Thymus (tissue), 11 donors: ENCODE measurements at regions not wholly inside any gene's neighbourhood (a gene's known extent, or its start where the extent isn't known, plus 50 kb on each side); places are given as distances from the start of the nearest gene placed in this dataset.
"Not testable (repeated sequence)": the region's sequence is repeated elsewhere in the genome, so short reads cannot be mapped to it uniquely, and the experiment has no call there.

Source experiments
- DNase-seq, 9 donors: peaks; one replicate each; pipeline ENCODE4 v3.0.0-alpha.2; 2013; ENCODE audit warnings: low spot score in 9 of 9, low read depth in 6 of 9, missing footprints in 1 of 9
- H3K27ac ChIP-seq, 2 donors: one replicate each; pipeline ENCODE4 v1.5.1; 2013; ENCODE audit warnings: control low read depth in 1 of 2, low read depth in 1 of 2, low read length in 1 of 2, mild to moderate bottlenecking in 1 of 2, moderate library complexity in 1 of 2
- H3K27me3 ChIP-seq, 2 donors: one replicate each; pipeline ENCODE4 v1.5.1; 2013; ENCODE audit warnings: low read length in 1 of 2; ENCODE audit not compliant: control insufficient read depth in 2 of 2, insufficient read depth in 1 of 2
- H3K36me3 ChIP-seq, 2 donors: one replicate each; pipeline ENCODE4 v1.5.1; 2013; ENCODE audit warnings: low read length in 1 of 2, mild to moderate bottlenecking in 1 of 2, moderate library complexity in 1 of 2; ENCODE audit not compliant: control insufficient read depth in 2 of 2, insufficient read depth in 2 of 2
- H3K4me1 ChIP-seq, 2 donors: one replicate each; pipeline ENCODE4 v1.5.1; 2013; ENCODE audit warnings: low read length in 2 of 2; ENCODE audit not compliant: control insufficient read depth in 2 of 2, insufficient read depth in 2 of 2
- H3K4me3 ChIP-seq, 2 donors: one replicate each; pipeline ENCODE4 v1.5.1; 2013; ENCODE audit warnings: low read length in 2 of 2, control low read depth in 1 of 2, mild to moderate bottlenecking in 1 of 2
- H3K9me3 ChIP-seq, 2 donors: one replicate each; pipeline ENCODE4 v1.5.1; 2013; ENCODE audit warnings: low read length in 1 of 2, mild to moderate bottlenecking in 1 of 2; ENCODE audit not compliant: control insufficient read depth in 2 of 2, insufficient read depth in 1 of 2
- WGBS: extraction: QIAGEN DNeasy Blood & Tissue Kit; methylation state at CpG from one replicate; pipeline ENCODE4 v1.1.7; 2013; 5-methylcytosine and 5-hydroxymethylcytosine counted together
- donor health status: healthy.

DNA sequence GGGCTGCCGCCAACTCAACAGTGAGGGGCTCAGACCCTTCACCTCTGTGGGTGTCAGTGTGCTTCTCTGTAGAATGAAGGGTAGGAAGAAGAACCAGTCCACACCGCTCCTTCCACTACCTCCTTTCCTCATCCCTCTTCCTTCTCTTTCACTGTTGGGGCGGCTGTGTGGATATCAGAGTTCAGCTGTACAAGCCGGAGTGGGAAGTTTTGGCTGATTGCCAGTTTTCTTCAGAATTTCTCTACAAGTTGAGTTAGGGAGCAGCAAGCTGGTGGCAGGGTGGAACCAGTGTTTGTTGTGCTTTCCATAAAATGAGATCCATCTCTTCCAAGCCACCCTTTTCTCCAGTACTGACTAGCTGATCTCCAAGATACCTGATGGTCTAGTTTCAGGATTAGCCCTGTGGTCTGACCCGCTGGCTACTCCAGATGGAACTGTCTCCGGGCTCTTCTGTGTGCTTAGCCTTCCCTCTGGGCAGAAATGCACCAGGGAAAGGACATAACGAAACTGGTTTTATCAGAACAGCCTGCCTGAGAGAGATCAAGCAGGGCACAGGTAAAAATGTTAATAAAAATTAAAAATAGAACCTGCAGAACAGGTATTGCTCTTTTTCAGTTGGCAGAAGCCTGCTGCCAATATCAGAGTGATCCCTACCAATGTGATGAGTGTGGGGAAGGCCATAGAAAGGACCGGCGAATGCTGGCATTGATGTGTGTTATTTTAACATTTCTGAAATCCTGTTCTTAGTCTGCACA lies 169.9 kb upstream of the TSC22D2 start:
- no peaks in the 10 kb centered on the region for H3K36me3 ChIP-seq

DNA sequence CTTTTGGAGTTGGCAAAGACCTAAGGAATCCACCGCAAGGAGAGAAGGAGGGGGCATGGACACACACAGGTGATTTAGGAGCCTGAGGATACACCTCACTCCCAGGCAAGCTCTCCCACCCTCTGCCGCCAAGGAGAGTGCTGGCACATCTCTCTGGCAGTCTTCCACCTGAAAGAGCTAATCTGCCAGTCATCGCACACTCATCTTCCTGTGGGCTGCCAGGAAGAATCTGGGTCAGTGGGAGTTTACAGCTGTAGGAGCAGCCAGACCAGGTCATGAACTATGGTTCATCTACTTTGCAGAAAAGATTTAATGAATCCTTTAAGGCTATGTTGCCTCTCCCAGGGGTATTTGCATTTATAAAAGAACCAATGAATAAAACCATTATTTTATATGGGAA lies 170.6 kb upstream of the TSC22D2 start:
- H3K27ac ChIP-seq, result no peak overlapping the region
- no peaks in the 10 kb centered on the region for H3K36me3 ChIP-seq
- H3K9me3 ChIP-seq, result no peaks in the 10 kb centered on the region
- WGBS, result 74% methylated on average over 3 of the region's 3 CpGs
- H3K4me1 ChIP-seq, result no peaks in the 10 kb centered on the region
- no peak for DNase-seq
- H3K27me3 ChIP-seq, result no peaks in the 10 kb centered on the region
- H3K4me3 ChIP-seq, result no peak overlapping the region

More for the DNA sequence above, 169.9 kb upstream of the TSC22D2 start:
- Histone ChIP-seq H3K27ac (no peak overlapping the region), H3K9me3 (no peaks in the 10 kb centered on the region), H3K27me3 (no peaks in the 10 kb centered on the region), H3K4me3 (no peak overlapping the region), H3K4me1 (no peaks in the 10 kb centered on the region)
- WGBS, result 95% methylated on average over 9 of the region's 9 CpGs
- DNase-seq, result no peak

DNA sequence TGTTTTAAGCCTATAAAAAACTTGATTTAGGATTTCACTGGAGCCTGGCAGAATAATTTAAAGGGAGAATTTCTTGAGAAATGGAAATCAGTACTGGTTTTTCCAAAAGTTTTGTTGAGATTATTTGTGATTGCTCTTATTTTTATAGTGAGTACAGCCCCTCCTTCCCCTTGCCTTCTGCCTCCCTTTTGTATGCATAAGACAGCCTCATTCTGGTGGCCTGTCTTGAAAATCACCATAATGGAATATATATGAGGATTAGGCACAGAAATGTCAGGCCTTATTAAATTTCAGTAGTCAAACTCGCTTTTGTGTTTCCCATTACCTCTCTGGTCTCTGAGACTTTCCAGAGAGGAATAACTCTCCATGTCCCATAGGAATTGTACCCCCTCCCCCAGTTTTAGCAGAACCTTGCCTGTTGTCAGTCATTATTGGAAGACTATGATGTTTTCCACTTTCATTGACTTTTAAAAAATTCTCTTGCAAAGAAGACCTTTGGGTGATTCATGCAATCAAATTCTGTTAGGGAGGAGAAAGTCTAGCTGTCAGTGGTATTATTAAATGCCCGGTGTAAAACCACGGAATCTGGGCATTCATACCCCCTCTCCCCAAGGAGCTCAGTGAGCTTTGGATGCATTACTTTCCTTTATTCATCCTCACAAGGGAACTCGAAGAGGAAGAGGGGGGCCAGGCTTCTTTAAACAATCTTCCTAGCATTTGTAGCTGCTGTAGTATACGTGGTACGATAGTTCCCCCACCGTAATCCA lies 171.6 kb upstream of the TSC22D2 start:
- Histone ChIP-seq H3K9me3 (no peaks in the 10 kb centered on the region), H3K27me3 (no peaks in the 10 kb centered on the region), H3K4me1 (no peaks in the 10 kb centered on the region), H3K36me3 (no peaks in the 10 kb centered on the region), H3K4me3 (no peak overlapping the region), H3K27ac (no peak overlapping the region)
- 62% methylated on average over 7 of the region's 7 CpGs for WGBS
- DNase-seq, result no peak

DNA sequence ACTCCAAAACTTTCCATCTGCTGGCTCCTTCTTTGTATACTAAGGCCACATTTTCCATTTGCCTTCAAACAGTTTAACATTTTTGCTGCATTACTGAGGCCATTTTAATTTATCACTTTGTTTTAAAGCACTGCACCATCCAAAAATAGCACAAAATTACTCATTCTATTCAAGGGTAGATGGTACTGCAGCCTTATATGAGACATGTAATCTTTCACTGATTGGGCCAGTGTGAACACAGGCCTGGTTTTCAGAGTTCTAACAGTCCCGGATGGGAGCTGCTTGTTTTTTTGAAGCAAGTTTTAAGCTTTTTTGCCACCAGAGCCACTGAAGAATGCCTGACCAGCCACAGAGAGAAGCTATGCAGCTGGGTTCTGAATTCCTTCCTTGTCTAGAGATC lies 172.3 kb upstream of the TSC22D2 start:
- DNase-seq, result no peak
- no peaks in the 10 kb centered on the region for H3K27me3 ChIP-seq
- H3K4me1 ChIP-seq, result no peaks in the 10 kb centered on the region
- WGBS, result 97% methylated on average over 1 of the region's 1 CpG
- no peaks in the 10 kb centered on the region for H3K36me3 ChIP-seq
- no peaks in the 10 kb centered on the region for H3K9me3 ChIP-seq
- no peak overlapping the region for H3K4me3 ChIP-seq
- no peak overlapping the region for H3K27ac ChIP-seq

DNA sequence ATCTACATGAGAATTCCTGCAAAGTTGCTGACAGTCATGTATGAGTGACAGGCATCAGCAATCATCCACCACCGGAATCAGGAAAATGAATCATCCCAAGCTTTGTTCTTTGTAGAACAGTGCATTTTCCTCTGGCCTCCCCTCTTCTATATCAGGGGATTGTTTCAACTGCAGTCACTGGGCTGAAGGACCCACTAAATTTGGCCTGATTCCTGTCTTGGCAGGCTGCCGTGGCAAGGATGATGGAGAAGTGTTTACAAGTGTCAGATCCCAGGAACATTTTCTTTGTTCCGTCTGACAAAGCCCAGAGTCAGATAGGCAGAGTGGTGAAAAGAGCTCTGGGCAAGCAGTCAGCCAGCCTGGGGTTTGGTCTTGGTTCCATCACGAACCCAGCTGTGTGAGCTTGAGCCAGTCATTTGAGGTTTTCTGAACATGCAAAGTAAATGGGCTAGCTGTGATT lies 175.1 kb upstream of the TSC22D2 start:
- 94% methylated on average over 4 of the region's 4 CpGs for WGBS
- H3K27ac ChIP-seq, result no peak overlapping the region
- no peaks in the 10 kb centered on the region for H3K36me3 ChIP-seq
- no peaks in the 10 kb centered on the region for H3K9me3 ChIP-seq
- H3K4me3 ChIP-seq, result no peak overlapping the region
- no peak for DNase-seq
- no peaks in the 10 kb centered on the region for H3K4me1 ChIP-seq
- H3K27me3 ChIP-seq, result no peaks in the 10 kb centered on the region

DNA sequence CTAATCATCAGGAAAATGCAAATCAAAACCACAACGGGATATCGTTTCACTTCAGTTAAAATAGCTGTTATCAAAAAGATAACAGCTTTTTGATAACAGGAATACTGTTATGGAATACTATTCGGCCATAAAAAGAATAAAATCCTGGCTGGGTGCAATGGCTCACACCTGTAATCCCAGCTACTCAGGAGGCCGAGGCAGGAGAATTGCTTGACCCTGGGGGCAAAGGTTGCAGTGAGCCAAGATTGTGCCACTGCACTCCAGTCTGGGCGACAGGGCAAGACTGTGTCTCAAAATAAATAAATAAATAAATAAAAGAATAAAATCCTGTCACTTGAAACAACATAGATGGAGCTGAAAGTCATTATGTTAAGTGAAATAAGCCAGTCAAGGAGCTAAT lies 178.1 kb upstream of the TSC22D2 start:
- Histone ChIP-seq H3K27ac (no peak overlapping the region), H3K27me3 (peaks cover 0 to 10% of the 10 kb centered on the region in 2 donors), H3K4me3 (no peak overlapping the region), H3K4me1 (no peaks in the 10 kb centered on the region), H3K9me3 (no peaks in the 10 kb centered on the region), H3K36me3 (no peaks in the 10 kb centered on the region)
- WGBS, result 96% methylated on average over 5 of the region's 5 CpGs
- DNase-seq, result no peak

DNA sequence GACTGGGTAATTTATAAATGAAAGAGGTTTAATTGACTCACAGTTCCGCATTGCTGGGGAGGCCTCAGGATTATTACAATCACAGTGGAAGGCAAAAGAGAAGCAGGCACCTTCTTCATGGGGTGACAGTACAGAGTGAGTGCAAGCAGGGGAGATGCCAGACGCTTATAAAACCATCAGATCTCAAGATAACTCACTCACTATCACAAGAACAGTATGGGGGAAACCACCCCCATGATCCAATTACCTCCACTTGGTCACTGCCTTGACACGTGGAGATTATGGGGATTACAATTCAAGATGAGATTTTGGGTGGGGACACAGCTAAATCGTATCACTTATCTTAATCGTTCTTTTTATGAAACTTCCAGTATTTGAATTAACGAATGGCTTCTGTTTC lies 179.5 kb upstream of the TSC22D2 start:
- not testable (repeated sequence) for H3K36me3 ChIP-seq, H3K9me3 ChIP-seq, H3K4me3 ChIP-seq, H3K27ac ChIP-seq, H3K4me1 ChIP-seq, DNase-seq
- 96% methylated on average over 6 of the region's 6 CpGs for WGBS
- peaks cover 0 to 21% of the 10 kb centered on the region in 2 donors for H3K27me3 ChIP-seq

DNA sequence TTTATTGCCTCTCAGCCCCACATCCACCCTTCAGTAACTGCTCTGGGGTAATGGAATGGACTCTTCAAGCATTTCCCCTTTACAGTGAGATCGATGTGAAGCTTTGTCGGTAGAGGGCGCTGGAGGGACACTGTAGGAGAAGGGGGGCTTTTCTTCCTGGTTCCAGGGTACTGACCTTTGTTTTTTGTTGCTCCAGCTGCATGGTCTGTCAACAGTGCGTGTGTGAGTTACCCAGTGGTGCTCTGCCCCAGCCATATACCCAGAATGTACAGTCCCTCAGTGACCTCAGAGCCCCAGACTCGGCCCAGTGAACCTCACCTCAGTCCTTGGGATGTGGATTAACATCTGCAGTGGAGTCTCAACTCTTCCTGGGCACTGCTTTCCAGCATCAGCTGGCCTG lies 180.3 kb upstream of the TSC22D2 start:
- no peak overlapping the region for H3K27ac ChIP-seq
- H3K27me3 ChIP-seq, result peaks cover 0 to 29% of the 10 kb centered on the region in 2 donors
- no peaks in the 10 kb centered on the region for H3K36me3 ChIP-seq
- no peaks in the 10 kb centered on the region for H3K9me3 ChIP-seq
- DNase-seq, result peak; percentile 11 to 70 (median 33)
- H3K4me3 ChIP-seq, result no peak overlapping the region
- no peaks in the 10 kb centered on the region for H3K4me1 ChIP-seq
- WGBS, result 39% methylated on average over 5 of the region's 5 CpGs

DNA sequence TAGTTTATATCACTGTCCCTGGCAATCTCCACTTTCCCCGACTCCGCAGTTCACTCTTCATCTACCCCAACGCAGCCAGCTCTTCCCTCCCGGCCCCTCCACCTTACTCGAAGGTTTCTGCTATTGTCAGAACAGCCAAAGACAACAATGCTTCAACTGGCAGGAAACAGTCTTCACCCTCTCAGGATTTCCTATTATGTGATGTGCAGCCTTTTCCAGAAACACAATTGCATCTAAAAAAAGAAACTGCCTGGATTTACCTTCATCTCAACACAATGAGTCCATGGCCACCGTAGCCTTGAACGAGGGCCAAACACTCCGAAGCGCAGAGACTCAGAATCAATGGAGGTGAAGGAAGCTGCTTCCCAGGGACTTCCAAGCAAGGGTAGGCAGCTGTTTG lies 182.1 kb upstream of the TSC22D2 start:
- WGBS, result 67% methylated on average over 9 of the region's 9 CpGs
- H3K4me1 ChIP-seq, result peaks cover 0 to 5% of the 10 kb centered on the region in 2 donors
- no peaks in the 10 kb centered on the region for H3K36me3 ChIP-seq
- DNase-seq, result no peak
- H3K27me3 ChIP-seq, result peaks cover 0 to 47% of the 10 kb centered on the region in 2 donors
- no peak overlapping the region for H3K27ac ChIP-seq
- H3K4me3 ChIP-seq, result no peak overlapping the region
- no peaks in the 10 kb centered on the region for H3K9me3 ChIP-seq
